NCI-H1694 treated with DMSO at 0.1 percent for 48 hours (cell line): ENCODE measurements at regions not wholly inside any gene's neighbourhood (a gene's known extent, or its start where the extent isn't known, plus 50 kb on each side); places are given as distances from the start of the nearest gene placed in this dataset.

ENCODE experiments used
- DNase-seq: peaks from one replicate; lab custom pipeline; 2025; lab: John Stamatoyannopoulos, UW

GRCh38 chr10:90413196-90413595 is 444.6 kb downstream of the HTR7 start:
- DNase-seq = no peak

GRCh38 chr10:90414926-90415325 is 442.9 kb downstream of the HTR7 start:
- no peak for DNase-seq

- no peak for DNase-seq
Measured at GRCh38 chr10:90417029-90417428, 440.8 kb downstream of the HTR7 start.

GRCh38 chr10:90417476-90418210 is 440.2 kb downstream of the HTR7 start:
- DNase-seq = no peak

- DNase-seq = no peak
Measured at GRCh38 chr10:90418869-90419652, 438.8 kb downstream of the HTR7 start.

- DNase-seq = no peak
Measured at GRCh38 chr10:90420637-90421318, 437.1 kb downstream of the HTR7 start.

GRCh38 chr10:90421874-90422273 is 436.0 kb downstream of the HTR7 start:
- no peak for DNase-seq

- DNase-seq = no peak
Measured at GRCh38 chr10:90424730-90425129, 433.1 kb downstream of the HTR7 start.

- no peak for DNase-seq
Measured at GRCh38 chr10:90430186-90430585, 427.7 kb downstream of the HTR7 start.

- no peak for DNase-seq
Measured at GRCh38 chr10:90432866-90433265, 425.0 kb downstream of the HTR7 start.

GRCh38 chr10:90435296-90435695 is 422.5 kb downstream of the HTR7 start:
- no peak for DNase-seq

GRCh38 chr10:90437452-90437851 is 420.4 kb downstream of the HTR7 start:
- no peak for DNase-seq

GRCh38 chr10:90440870-90441269 is 417.0 kb downstream of the HTR7 start:
- DNase-seq = no peak

GRCh38 chr10:90443342-90443741 is 414.5 kb downstream of the HTR7 start:
- no peak for DNase-seq

- peak; percentile 96 for DNase-seq
Measured at GRCh38 chr10:90447831-90448230, 410.0 kb downstream of the HTR7 start.

- DNase-seq = no peak
Measured at GRCh38 chr10:90450797-90451196, 407.0 kb downstream of the HTR7 start.

GRCh38 chr10:90451283-90451682 is 406.6 kb downstream of the HTR7 start:
- no peak for DNase-seq

GRCh38 chr10:90458054-90458453 is 399.8 kb downstream of the HTR7 start:
- no peak for DNase-seq

- DNase-seq = no peak
Measured at GRCh38 chr10:90458571-90458970, 399.3 kb downstream of the HTR7 start.

- DNase-seq = no peak
Measured at GRCh38 chr10:90461437-90462155, 396.2 kb downstream of the HTR7 start.

GRCh38 chr10:90462749-90463470 is 394.9 kb downstream of the HTR7 start:
- DNase-seq = no peak

- DNase-seq = no peak
Measured at GRCh38 chr10:90464329-90464728, 393.5 kb downstream of the HTR7 start.
